ENCODE measurements at regions not wholly inside any gene's neighbourhood (a gene's known extent, or its start where the extent isn't known, plus 50 kb on each side); places are given as distances from the start of the nearest gene placed in this dataset.

- 24 to 30% methylated on average over 3 of the region's 3 CpGs for WGBS, 2 donors
- H3K4me3 ChIP-seq (ENCODE audit: low read depth, poor library complexity, severe bottlenecking), result no peak overlapping the region
- TF ChIP-seq POLR2A (IDR thresholded peaks at IDR 0.05), result no peak
- TF ChIP-seq CTCF (IDR thresholded peaks at IDR 0.05), result no peak
- DNase-seq (ENCODE audit: low spot score in 2 of 2), result no peak
- intact Hi-C loops (cut with DNase I; ENCODE audit: low total_unique reads), result no loop called here
Measured at GRCh38 chr2:204152616-204153015, 216.1 kb downstream of the ICOS start.

GRCh38 chr2:204154863-204155262 is 218.3 kb downstream of the ICOS start:
- TF ChIP-seq CTCF (IDR thresholded peaks at IDR 0.05) (no peak), POLR2A (IDR thresholded peaks at IDR 0.05) (no peak)
- 83 to 88% methylated on average over 3 of the region's 3 CpGs for WGBS, 2 donors

GRCh38 chr2:204156456-204156855 is 219.9 kb downstream of the ICOS start:
- no peak for TF ChIP-seq CTCF (IDR thresholded peaks at IDR 0.05)
- TF ChIP-seq POLR2A (IDR thresholded peaks at IDR 0.05), result no peak
- intact Hi-C loops (cut with DNase I; ENCODE audit: low total_unique reads), result no loop called here
- 71 to 79% methylated on average over 1 of the region's 1 CpG for WGBS, 2 donors

More at GRCh38 chr2:204154863-204155262, 218.3 kb downstream of the ICOS start:
- no peak overlapping the region for H3K4me3 ChIP-seq (ENCODE audit: low read depth, poor library complexity, severe bottlenecking)
- DNase-seq (ENCODE audit: low spot score in 2 of 2), result no peak
- intact Hi-C loops (cut with DNase I; ENCODE audit: low total_unique reads), result no loop called here

GRCh38 chr2:204157684-204158083 is 221.1 kb downstream of the ICOS start:
- intact Hi-C loops (cut with DNase I; ENCODE audit: low total_unique reads), result no loop called here
- H3K4me3 ChIP-seq (ENCODE audit: low read depth, poor library complexity, severe bottlenecking), result no peak overlapping the region
- no peak for DNase-seq (ENCODE audit: low spot score in 2 of 2)
- TF ChIP-seq CTCF (IDR thresholded peaks at IDR 0.05) (no peak), POLR2A (IDR thresholded peaks at IDR 0.05) (no peak)

More at GRCh38 chr2:204156456-204156855, 219.9 kb downstream of the ICOS start:
- no peak overlapping the region for H3K4me3 ChIP-seq (ENCODE audit: low read depth, poor library complexity, severe bottlenecking)
- no peak for DNase-seq (ENCODE audit: low spot score in 2 of 2)

GRCh38 chr2:204159526-204159925 is 223.0 kb downstream of the ICOS start:
- intact Hi-C loops (cut with DNase I; ENCODE audit: low total_unique reads), result no loop called here
- no peak for DNase-seq (ENCODE audit: low spot score in 2 of 2)
- 77 to 79% methylated on average over 3 of the region's 3 CpGs for WGBS, 2 donors
- no peak overlapping the region for H3K4me3 ChIP-seq (ENCODE audit: low read depth, poor library complexity, severe bottlenecking)
- TF ChIP-seq CTCF (IDR thresholded peaks at IDR 0.05), result no peak
- TF ChIP-seq POLR2A (IDR thresholded peaks at IDR 0.05), result no peak

- TF ChIP-seq CTCF (IDR thresholded peaks at IDR 0.05) (no peak), POLR2A (IDR thresholded peaks at IDR 0.05) (no peak)
- DNase-seq (ENCODE audit: low spot score in 2 of 2), result no peak
- H3K4me3 ChIP-seq (ENCODE audit: low read depth, poor library complexity, severe bottlenecking), result no peak overlapping the region
- intact Hi-C loops (cut with DNase I; ENCODE audit: low total_unique reads), result no loop called here
Measured at GRCh38 chr2:204160989-204161388, 224.4 kb downstream of the ICOS start.

Measured in lower leg skin (tissue), 4 donors.